Medulla oblongata (tissue), 1 donor: ENCODE measurements at regions not wholly inside any gene's neighbourhood (a gene's known extent, or its start where the extent isn't known, plus 50 kb on each side); places are given as distances from the start of the nearest gene placed in this dataset.

ENCODE experiments used
- DNase-seq: peaks from one replicate; pipeline ENCODE4 v3.0.0-alpha.2; 2015; ENCODE audit errors: extremely low spot score

GRCh38 chr13:84460989-84461388 lies 578.7 kb upstream of the SLITRK1 start:
- no peak for DNase-seq

DNA sequence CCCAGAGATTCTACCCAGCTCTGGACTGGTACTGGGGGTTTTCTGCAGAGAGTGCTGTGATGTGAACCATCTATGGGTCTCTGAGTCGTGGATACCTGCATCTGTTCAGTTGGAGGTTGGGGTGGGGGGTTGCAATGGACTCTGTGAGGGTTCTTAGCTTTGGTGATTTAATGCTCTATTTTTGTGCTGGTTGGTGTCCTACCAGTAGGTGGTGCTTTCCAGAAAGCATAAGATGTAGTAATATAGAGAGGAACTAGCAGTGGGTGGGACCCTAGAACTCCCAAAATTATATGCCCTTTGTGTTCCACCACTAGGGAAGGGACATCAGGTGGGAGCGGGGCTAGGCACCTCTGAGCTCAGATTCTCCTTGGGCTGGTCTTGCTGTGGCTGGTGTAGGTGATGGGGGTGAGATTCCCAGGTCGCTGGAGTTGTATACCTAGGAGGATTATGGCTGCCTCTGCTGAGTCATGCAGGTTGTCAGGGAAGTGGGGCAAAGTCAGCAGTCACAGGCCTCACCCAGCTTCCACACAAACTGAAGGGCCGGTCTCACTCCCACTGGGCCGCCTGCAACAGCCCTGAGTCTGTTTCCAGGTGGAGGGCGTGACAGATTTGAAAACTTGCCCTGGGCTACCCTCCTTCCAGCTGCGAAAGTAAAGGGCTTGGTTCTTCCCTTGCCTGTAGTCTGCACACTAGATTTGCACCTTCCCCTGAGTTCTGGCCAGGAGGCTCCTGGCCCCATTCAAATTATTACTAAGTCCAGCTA lies 573.0 kb upstream of the SLITRK1 start:
- no peak for DNase-seq

- no peak for DNase-seq
Observed at GRCh38 chr13:84447640-84447978, 565.3 kb upstream of the SLITRK1 start.

GRCh38 chr13:84446972-84447639 lies 564.8 kb upstream of the SLITRK1 start:
- DNase-seq = no peak

DNA sequence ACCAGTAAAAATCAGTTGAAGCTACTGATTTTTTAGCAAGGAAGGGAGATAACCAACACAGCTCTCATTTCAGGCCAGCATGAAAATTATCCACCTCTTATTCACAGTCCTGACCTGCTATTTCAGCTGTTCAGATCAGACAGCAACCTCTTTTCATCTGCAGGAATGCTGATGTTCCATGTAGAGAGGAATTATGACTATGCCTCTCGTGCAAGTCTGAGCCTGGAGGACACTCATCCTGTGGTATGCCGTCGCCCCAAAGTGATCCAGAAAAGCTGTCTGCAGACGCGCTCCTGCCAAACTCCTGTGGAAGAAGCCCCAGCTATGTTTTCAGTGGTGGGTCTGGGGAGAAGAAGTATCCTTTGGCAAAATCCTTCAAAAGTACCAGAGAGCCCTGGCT lies 563.5 kb upstream of the SLITRK1 start:
- no peak for DNase-seq

- DNase-seq = no peak
Observed at GRCh38 chr13:84443463-84443862, 561.2 kb upstream of the SLITRK1 start.

GRCh38 chr13:84439108-84439507 lies 556.8 kb upstream of the SLITRK1 start:
- no peak for DNase-seq

GRCh38 chr13:84433024-84433423 lies 550.8 kb upstream of the SLITRK1 start:
- DNase-seq = no peak

DNA sequence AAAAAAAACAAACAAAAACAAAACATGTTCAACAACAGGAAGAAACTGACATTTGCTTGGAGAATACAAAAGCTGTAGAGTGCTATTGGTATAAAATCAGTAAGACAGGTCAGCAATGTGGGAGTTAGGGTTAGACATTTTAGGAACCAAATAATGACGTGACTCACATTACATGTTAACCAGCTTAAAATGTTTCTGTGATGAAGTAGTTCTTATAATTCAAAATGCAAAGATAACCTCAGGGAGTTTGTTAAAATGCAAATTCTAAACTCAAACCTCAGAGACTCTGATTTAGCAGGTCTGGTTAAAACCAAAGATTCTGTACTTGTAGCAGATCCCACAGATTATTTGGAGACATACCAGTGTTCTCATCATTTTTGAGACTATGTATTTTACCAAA lies 549.4 kb upstream of the SLITRK1 start:
- no peak for DNase-seq

DNA sequence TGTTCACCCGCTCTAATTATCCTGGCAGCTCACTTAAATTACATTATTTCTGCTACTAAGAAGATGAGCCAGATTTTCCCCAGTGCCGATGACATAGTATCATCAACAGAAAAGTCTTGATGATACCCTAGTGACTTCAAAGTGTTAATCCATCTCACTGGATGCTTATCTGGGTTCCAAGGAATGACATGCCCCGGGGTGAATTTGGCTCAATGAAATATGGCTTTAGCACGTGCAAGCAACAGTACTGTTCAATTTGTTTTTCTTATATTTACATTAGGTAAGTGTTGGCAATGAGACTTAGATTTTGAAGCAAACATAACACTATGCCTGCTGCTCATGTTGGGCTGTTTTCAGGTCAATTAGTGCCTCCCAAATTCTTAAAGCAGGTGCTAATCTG lies 548.2 kb upstream of the SLITRK1 start:
- DNase-seq = no peak

DNA sequence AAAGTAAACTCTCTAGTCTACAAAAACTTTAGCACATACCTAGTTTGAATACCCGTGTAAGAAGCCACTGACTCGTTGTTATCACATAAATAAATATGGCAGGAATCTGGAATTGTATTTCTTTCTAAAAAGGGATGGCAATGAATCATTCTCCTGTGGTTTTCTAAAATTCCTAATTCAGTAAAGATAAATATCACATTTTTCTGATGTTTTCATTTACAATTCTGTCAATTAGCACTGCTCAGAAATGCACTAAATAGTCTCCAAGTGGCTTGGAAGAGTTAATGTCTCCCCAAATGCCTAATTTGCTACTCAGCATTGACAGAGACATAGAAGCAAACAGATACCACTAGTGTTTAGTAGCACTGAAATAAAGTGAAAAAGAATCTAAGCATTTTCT lies 547.7 kb upstream of the SLITRK1 start:
- DNase-seq = no peak

DNA sequence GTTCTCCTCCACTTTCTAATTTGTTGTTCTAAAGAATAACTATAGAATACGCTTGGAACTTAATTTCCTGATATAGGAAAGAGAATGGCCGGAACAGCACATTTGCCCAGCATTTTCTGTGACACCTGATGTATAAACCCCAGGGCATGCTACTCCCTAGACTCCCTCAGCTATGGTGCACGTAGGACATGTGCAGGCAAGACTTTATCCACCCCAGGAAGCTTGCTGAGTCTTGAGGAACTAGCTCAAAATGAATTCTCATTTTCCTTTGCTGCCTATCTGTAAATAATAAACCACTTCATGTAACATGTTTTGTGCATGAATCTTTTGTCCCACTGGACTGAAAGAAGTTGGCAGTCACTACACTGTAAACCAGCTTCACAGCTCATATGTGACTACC lies 535.8 kb upstream of the SLITRK1 start:
- no peak for DNase-seq

- DNase-seq = no peak
Observed at GRCh38 chr13:84417416-84417815, 535.1 kb upstream of the SLITRK1 start.

DNA sequence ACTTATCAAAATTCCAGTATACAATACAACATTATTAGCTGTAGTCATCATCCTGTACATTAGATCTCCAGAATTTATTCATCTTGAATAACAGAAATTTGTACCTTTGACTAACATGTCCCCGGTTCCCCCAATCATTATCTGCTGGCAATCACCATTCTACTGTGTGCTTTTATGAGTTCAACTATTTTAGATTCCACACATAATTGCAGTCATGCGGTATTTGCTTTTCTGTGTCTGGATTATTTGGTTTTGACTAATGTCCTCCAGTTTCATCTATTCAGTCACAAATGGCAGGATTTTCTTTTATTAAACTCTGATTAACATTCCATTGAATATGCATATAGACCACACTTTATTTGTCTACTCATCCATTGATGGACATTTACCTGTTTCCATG lies 530.7 kb upstream of the SLITRK1 start:
- no peak for DNase-seq

GRCh38 chr13:84405286-84405685 lies 523.0 kb upstream of the SLITRK1 start:
- no peak for DNase-seq

GRCh38 chr13:84400706-84401105 lies 518.4 kb upstream of the SLITRK1 start:
- DNase-seq = no peak

DNA sequence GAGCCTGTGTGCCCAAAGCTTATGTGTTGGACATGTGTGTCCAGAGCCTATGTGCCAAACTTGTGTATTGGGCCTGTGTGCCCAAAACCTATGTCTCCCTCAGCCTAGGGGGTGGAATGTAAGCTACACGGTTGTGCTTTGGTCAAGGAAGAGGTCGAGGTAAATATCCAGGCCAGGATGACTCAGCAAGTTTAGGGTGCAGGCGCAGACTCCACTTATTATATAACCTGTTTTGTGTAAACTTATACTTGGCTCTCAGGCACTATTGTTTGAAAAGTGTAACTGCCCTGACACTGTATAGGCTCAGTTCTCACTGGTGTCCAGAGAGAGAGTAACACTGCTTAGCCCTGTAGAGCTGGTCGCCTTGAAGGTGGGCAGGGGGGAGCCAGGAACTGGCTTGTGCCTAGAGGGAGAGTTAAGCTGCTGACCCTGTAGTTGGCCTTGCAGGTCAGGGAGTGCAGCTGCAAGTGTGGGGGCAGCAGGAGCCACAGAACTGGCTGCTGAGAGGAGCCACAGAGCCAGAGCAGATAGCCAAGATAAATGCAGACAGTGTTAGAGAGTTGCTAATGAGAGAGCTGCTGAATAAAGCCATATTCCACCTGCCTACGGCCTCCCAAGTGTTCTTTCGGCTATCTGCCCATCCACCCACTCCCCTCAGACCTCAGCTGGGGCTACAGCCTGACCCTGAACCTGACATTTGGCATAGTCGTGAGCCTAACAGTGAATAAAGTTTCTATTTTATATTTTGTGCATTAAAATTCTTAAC lies 517.2 kb upstream of the SLITRK1 start:
- DNase-seq = no peak

GRCh38 chr13:84393981-84394625 lies 511.8 kb upstream of the SLITRK1 start:
- DNase-seq = no peak

- DNase-seq = no peak
Observed at GRCh38 chr13:84380866-84381265, 498.6 kb upstream of the SLITRK1 start.

- DNase-seq = no peak
Observed at GRCh38 chr13:84377106-84377505, 494.8 kb upstream of the SLITRK1 start.

DNA sequence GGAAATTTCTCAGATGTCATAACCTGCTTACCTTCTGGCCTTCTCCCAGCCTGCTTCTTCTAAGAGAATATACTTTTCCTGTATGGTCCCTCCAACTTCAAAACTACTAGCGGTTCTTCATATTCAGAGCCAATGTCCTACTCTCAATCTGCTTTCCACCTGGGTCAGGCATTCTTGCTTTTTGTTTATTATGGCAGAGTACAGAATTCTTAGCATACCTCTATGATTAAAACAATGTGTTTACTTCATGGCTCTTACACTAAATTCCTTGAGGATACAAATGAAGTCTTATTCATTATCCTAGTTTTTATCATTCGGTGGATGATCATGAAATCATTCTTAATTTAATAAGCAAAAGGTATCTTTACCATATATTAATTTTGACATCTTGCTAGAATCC lies 484.2 kb upstream of the SLITRK1 start:
- no peak for DNase-seq

DNA sequence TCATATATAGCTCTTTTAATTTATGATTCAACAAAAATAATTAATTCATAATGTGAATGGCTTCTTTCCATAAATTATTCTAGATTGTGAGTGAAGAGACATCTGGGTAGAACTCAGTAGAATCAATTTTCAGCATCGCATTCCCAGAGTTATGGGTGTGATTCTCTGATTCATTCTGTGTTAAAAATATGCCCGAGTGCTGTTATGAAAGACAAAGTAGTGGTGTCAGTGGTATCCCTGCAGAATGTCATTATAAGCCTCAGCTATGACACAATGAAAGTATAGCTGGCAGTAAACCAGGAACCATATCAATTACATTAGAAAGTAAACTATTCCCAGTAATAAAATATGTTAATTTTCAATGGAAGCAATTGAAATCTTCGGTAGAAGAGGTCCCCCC lies 480.5 kb upstream of the SLITRK1 start:
- DNase-seq = no peak
